Brain microvascular endothelial cell (primary cell): ENCODE measurements at regions not wholly inside any gene's neighbourhood (a gene's known extent, or its start where the extent isn't known, plus 50 kb on each side); places are given as distances from the start of the nearest gene placed in this dataset.

Experiments
- DNase-seq: peaks from one replicate; pipeline ENCODE4 v3.0.0-alpha.2; 2020
- H3K27ac ChIP-seq: fragments of 250-450 bp; sonication (Bioruptor Pico); 2 replicates; pipeline ENCODE4 v1.5.1; 2020; ENCODE audit warnings: mild to moderate bottlenecking, moderate library complexity
- H3K27me3 ChIP-seq: fragments of 250-450 bp; sonication (Bioruptor Pico); replicated peaks from 2 replicates; pipeline ENCODE4 v1.5.1; 2020; ENCODE audit warnings: mild to moderate bottlenecking
- H3K36me3 ChIP-seq: fragments of 250-450 bp; sonication (Bioruptor Pico); replicated peaks from 2 replicates; pipeline ENCODE4 v1.5.1; 2020; ENCODE audit warnings: mild to moderate bottlenecking
- H3K4me3 ChIP-seq: 2 replicates; pipeline ENCODE4 v1.5.1; 2011; ENCODE audit warnings: low read depth, mild to moderate bottlenecking, control low read depth, low read length, moderate library complexity
- CTCF ChIP-seq: IDR thresholded peaks from 2 replicates; pipeline ENCODE4 v1.5.1; 2011; ENCODE audit warnings: low read depth, mild to moderate bottlenecking, moderate library complexity, low read length, control low read depth, inconsistent platforms; ENCODE audit errors: missing control alignments
- in situ Hi-C: cut with HindIII; loops from 2 replicates; pipeline ENCODE4 v1.10.0; 2017; ENCODE audit warnings: low sequenced_read_pairs, low pct_ligation_motif_present

DNA sequence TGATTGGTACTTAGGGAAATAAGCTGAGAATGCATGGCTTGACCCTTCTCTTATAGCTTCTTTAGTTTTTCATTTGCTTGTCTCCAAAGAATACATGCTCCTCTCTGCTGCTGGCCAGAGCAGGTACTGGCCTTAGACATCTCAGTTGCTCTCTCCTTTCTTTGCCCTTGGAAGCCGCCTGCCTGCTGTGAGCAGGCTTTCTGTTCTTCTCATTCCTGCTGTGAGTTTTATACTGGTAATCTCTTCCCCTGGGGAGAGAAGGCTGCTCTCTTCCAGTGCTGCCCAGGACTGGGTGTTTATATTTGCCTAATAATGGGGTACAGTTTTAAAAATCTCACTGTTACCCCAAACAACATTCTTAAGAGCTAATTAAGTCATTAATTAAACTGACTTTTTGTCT is 323.5 kb upstream of the LRRC7 start:
- Histone ChIP-seq H3K27ac (no peak overlapping the region), H3K36me3 (no peaks in the 10 kb centered on the region), H3K4me3 (no peak overlapping the region), H3K27me3 (no peaks in the 10 kb centered on the region)
- no peak for DNase-seq
- no peak for TF ChIP-seq CTCF
- in situ Hi-C loops: no loop called here

DNA sequence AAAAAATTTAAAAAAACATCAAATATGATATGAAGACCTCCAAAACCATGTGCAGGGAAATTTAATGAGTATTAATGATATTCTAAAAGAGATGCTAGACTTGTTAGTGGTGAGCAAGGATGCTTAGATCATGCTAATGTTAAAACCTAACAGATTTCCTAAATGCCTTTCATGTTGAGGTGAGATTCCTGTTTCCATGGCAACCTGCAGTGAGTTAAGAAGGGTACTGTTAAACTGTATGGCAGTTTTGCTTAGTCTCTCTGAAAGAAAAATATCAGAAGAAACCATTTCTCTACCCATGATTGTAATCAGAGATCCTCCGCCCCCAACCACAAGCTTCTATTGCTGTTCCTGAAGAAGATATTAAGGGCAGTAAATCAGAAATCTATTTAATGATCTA is 321.6 kb upstream of the LRRC7 start:
- in situ Hi-C loops: no loop called here
- no peak overlapping the region for H3K4me3 ChIP-seq
- no peak for TF ChIP-seq CTCF

GRCh38 chr1:69246710-69247109 is 321.0 kb upstream of the LRRC7 start:
- no peak overlapping the region for H3K27ac ChIP-seq
- H3K27me3 ChIP-seq: no peaks in the 10 kb centered on the region
- H3K36me3 ChIP-seq: no peaks in the 10 kb centered on the region
- no peak for TF ChIP-seq CTCF
- H3K4me3 ChIP-seq: no peak overlapping the region
- in situ Hi-C loops: no loop called here
- no peak for DNase-seq

More for the DNA sequence above, 321.6 kb upstream of the LRRC7 start:
- DNase-seq: no peak
- H3K36me3 ChIP-seq: no peaks in the 10 kb centered on the region
- H3K27ac ChIP-seq: no peak overlapping the region
- no peaks in the 10 kb centered on the region for H3K27me3 ChIP-seq

- no peak for DNase-seq
- in situ Hi-C loops: no loop called here
- Histone ChIP-seq H3K27me3 (no peaks in the 10 kb centered on the region), H3K36me3 (no peaks in the 10 kb centered on the region), H3K4me3 (no peak overlapping the region), H3K27ac (no peak overlapping the region)
- TF ChIP-seq CTCF: no peak
Observed at GRCh38 chr1:69252696-69253095, 315.0 kb upstream of the LRRC7 start.

GRCh38 chr1:69256036-69256435 is 311.7 kb upstream of the LRRC7 start:
- H3K27me3 ChIP-seq: no peaks in the 10 kb centered on the region
- H3K27ac ChIP-seq: no peak overlapping the region
- no peaks in the 10 kb centered on the region for H3K36me3 ChIP-seq
- in situ Hi-C loops: no loop called here
- no peak for DNase-seq
- no peak for TF ChIP-seq CTCF
- no peak overlapping the region for H3K4me3 ChIP-seq

GRCh38 chr1:69258842-69259241 is 308.9 kb upstream of the LRRC7 start:
- H3K36me3 ChIP-seq: no peaks in the 10 kb centered on the region
- no peak for TF ChIP-seq CTCF
- no peak for DNase-seq
- in situ Hi-C loops: no loop called here
- H3K27ac ChIP-seq: no peak overlapping the region
- no peaks in the 10 kb centered on the region for H3K27me3 ChIP-seq
- H3K4me3 ChIP-seq: no peak overlapping the region
